ENCODE measurements at regions not wholly inside any gene's neighbourhood (a gene's known extent, or its start where the extent isn't known, plus 50 kb on each side); places are given as distances from the start of the nearest gene placed in this dataset.

DNA sequence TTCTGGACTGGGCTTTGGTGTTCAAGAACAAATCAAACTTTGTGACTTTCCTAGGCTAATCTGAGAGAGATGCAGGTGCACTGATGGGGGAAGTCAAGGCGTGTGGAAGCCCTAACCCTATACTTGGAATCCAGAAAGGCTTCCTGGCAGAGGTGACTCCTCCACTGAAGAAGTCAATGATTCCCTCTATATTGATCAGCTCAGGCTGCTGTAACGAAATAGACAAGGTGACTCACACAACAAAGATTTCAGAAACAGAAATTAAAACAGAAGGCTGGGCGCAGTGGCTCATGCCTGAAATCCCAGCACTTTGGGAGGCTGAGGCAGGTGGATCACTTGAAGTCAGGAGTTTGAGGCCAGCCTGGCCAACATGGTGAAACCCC, 69.6 kb upstream of the GGTA1 start:
- ChIA-PET POLR2A (no interaction called here), CTCF (interaction anchor here (0.7 to 2.2 kb wide), 2 partner anchors 19 to 164 kb away, joined by 3 to 9 read pairs; no protein-coding TSS in a partner anchor)
- TF ChIP-seq, protein P1, sequence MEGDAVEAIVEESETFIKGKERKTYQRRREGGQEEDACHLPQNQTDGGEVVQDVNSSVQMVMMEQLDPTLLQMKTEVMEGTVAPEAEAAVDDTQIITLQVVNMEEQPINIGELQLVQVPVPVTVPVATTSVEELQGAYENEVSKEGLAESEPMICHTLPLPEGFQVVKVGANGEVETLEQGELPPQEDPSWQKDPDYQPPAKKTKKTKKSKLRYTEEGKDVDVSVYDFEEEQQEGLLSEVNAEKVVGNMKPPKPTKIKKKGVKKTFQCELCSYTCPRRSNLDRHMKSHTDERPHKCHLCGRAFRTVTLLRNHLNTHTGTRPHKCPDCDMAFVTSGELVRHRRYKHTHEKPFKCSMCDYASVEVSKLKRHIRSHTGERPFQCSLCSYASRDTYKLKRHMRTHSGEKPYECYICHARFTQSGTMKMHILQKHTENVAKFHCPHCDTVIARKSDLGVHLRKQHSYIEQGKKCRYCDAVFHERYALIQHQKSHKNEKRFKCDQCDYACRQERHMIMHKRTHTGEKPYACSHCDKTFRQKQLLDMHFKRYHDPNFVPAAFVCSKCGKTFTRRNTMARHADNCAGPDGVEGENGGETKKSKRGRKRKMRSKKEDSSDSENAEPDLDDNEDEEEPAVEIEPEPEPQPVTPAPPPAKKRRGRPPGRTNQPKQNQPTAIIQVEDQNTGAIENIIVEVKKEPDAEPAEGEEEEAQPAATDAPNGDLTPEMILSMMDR (IDR thresholded peaks at IDR 0.05; ENCODE audit: low read depth, low read length): no peak
- Histone ChIP-seq H3K4me3 (ENCODE audit: low read depth, low read length) (no peak overlapping the region), H3K9me3 (ENCODE audit: control insufficient read depth, insufficient read depth, low read length) (no peaks in the 10 kb centered on the region), H3K27ac (ENCODE audit: low read depth, low read length) (no peak overlapping the region), H3K27me3 (ENCODE audit: control insufficient read depth, insufficient read depth, low read length) (no peaks in the 10 kb centered on the region)
- no peak for DNase-seq (ENCODE audit: low read depth, low spot score)

DNA sequence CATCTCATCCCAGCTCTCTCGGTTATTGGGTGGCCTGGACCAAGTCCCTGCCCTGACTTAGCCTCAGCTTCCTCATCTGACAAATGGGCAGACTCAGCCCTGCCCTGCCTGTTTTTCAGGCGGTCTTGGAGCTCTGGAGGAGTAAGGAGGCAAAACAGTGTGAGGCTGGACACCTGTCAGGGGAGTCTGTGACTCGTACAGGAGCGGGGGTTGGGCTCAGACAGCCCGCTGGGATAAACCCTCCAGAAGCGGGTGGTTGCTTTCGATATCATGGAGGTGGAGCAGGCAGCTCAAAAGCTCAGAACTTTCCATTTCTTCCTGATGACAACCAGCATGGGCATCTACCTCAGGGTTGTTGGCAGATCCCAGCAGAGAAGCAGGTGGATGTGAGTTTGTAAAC, 72.9 kb upstream of the GGTA1 start:
- H3K4me3 ChIP-seq (ENCODE audit: low read depth, low read length): no peak overlapping the region
- H3K27me3 ChIP-seq (ENCODE audit: control insufficient read depth, insufficient read depth, low read length): no peaks in the 10 kb centered on the region
- H3K27ac ChIP-seq (ENCODE audit: low read depth, low read length): no peak overlapping the region
- TF ChIP-seq, protein P1 (IDR thresholded peaks at IDR 0.05; ENCODE audit: low read depth, low read length): no peak
- no peaks in the 10 kb centered on the region for H3K9me3 ChIP-seq (ENCODE audit: control insufficient read depth, insufficient read depth, low read length)
- ChIA-PET POLR2A (interaction anchor here (0.5 kb wide), 1 partner anchor 36 kb away, joined by 4 read pairs; no protein-coding TSS in a partner anchor), CTCF (no interaction called here)
- DNase-seq (ENCODE audit: low read depth, low spot score): no peak

DNA sequence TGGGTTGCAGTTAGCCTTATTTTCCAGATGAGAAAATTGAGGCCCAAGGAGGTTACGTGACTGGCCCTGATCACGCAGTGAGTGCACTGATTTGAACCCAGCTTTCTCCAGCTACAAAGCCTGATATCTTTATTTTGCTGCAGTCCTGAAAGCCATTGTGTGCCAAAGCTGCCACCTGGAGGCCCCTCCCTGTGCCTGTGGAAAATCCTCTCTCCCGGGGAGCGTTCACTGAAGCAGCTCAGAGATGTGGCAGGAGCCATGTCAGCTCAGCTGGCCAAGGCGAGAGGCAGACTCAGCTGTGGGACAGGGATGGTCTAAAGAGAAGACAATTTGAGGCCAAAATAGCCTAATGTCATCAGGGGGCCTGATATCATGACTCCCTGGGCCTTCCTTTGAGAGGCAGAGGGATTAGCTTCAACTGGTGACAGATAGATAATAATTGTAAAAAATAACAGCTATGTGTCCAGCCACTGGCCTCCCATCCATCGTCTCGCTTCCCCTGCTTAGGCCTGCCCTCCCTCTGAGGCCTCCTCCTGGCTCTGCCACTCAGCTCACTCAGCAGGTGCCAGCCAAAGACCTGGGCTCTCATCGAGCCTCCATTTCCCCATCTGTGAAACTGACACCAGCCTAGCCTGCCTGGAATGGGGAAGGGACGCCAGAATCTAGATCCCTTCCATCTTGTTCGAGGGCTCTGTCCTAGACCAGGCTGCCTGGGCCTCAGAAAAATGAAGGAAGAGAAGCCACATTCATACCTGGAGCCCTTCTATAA, 74.3 kb upstream of the GGTA1 start:
- TF ChIP-seq, protein P1 (IDR thresholded peaks at IDR 0.05; ENCODE audit: low read depth, low read length): no peak
- Histone ChIP-seq H3K27ac (ENCODE audit: low read depth, low read length) (no peak overlapping the region), H3K4me3 (ENCODE audit: low read depth, low read length) (no peak overlapping the region), H3K9me3 (ENCODE audit: control insufficient read depth, insufficient read depth, low read length) (no peaks in the 10 kb centered on the region; the same call in 1 of the 2 replicates), H3K27me3 (ENCODE audit: control insufficient read depth, insufficient read depth, low read length) (no peaks in the 10 kb centered on the region)
- ChIA-PET CTCF (no interaction called here), POLR2A (no interaction called here)
- no peak for DNase-seq (ENCODE audit: low read depth, low spot score)

DNA sequence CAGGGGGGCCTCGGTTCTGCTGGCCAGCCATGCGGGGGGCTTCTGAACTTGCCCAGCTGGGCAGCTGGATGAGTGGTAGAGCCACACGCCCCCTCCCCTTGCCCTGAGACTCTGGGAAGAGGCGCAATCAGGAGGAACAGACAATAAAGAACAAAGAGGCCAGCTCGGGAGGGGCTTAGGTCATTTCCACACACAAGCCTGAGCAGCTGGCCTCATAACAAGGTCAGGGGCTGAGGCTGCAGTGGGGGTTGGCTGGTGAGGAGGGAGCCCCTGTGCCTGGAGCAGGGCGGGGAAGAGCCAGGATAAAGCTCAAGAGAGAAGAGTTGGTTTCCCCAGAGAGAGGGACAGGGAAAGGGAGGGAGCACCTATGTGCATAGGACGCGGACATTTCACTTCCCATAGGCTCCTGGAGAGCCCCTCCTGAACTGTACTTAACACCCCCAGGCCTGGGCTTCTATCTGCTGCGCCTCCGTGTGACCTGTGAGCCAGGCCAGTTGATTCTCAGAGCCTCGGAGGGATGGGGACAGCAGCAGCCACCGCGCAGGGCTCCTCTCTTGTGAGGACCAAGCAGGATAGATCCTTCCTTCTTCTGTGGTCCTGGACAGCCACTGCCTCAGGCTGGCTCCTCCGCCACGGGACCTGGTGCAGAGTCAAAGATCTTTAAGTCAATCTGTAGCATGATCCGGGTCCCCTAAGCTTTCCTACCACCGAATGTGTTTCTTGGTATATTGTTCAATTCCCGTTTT, 75.3 kb upstream of the GGTA1 start:
- Histone ChIP-seq H3K9me3 (ENCODE audit: control insufficient read depth, insufficient read depth, low read length) (no peaks in the 10 kb centered on the region; the same call in 1 of the 2 replicates), H3K27me3 (ENCODE audit: control insufficient read depth, insufficient read depth, low read length) (no peaks in the 10 kb centered on the region), H3K4me3 (ENCODE audit: low read depth, low read length) (no peak overlapping the region), H3K27ac (ENCODE audit: low read depth, low read length) (no peak overlapping the region)
- DNase-seq (ENCODE audit: low read depth, low spot score): no peak
- ChIA-PET CTCF (no interaction called here), POLR2A (no interaction called here)
- TF ChIP-seq, protein P1 (IDR thresholded peaks at IDR 0.05; ENCODE audit: low read depth, low read length): no peak
